Ovary (tissue), 3 donors: ENCODE measurements at regions not wholly inside any gene's neighbourhood (a gene's known extent, or its start where the extent isn't known, plus 50 kb on each side); places are given as distances from the start of the nearest gene placed in this dataset.

Experiments
- CTCF ChIP-seq, 3 donors: fragments of 450-650 bp in 2 of 3; fragments of 200-600 bp in 1 of 3; IDR thresholded peaks; one replicate each; pipeline versions ENCODE4 v1.5.1 to v1.8.0; 2016 to 2022; ENCODE audit warnings: antibody characterized with exemption in 3 of 3, mild to moderate bottlenecking in 1 of 3
- EP300 ChIP-seq: sonication (generic); formaldehyde crosslinking; IDR thresholded peaks from one replicate; pipeline ENCODE4 v1.6.1; 2017; ENCODE audit warnings: antibody characterized with exemption
- POLR2A ChIP-seq: fragments of 450-650 bp; IDR thresholded peaks from one replicate; pipeline ENCODE4 v1.6.1; 2017; ENCODE audit warnings: antibody characterized with exemption, mild to moderate bottlenecking, moderate library complexity
- donor health status: DM: no; HTN: no; CAD: no.

DNA sequence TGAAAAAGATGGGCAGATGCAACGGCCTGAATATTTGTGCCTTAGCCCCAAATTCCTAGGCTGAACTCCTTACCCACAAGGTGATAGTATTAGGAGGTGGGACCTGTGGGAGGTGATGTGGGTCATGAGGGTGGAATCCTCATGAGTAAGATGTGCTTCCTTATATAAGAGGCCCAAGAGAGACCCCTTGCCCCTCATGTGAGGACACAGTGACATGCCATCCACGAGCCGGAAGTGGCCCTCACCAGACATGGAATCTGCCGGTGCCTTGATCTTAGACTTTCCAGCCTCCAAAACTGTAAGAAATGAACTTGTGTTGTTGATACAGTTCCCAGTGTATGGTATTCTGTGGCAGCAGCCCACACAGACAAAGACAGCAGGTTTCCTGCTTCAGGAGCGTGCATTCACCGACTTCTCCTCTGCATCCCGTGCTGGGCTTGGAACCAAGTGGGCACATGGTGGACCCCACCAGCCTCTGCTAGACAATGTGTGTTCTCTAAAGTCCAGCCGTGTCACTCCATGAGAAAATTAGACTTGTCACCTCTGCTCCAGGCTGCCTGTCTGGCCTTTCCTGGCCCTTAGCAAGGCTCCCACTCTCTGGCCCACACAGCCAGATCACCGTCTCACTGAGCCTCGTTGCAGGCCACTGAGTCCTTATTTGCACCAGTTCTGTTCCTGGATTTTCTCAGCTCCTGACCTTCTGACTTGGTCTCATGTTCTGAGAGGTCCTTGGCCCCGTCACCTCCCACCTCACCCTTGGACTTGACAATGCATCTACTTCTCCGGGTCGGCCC, 52.9 kb upstream of the CACUL1 start:
- TF ChIP-seq CTCF (IDR thresholded peaks at IDR 0.05) (no peak), POLR2A (no peak), EP300 (no peak)
